ENCODE measurements at regions not wholly inside any gene's neighbourhood (a gene's known extent, or its start where the extent isn't known, plus 50 kb on each side); places are given as distances from the start of the nearest gene placed in this dataset.
A peak's percentile ranks its signal among the peaks of the same experiment; 100 is the strongest.
"Not testable (repeated sequence)": the region's sequence is repeated elsewhere in the genome, so short reads cannot be mapped to it uniquely, and the experiment has no call there.

DNA sequence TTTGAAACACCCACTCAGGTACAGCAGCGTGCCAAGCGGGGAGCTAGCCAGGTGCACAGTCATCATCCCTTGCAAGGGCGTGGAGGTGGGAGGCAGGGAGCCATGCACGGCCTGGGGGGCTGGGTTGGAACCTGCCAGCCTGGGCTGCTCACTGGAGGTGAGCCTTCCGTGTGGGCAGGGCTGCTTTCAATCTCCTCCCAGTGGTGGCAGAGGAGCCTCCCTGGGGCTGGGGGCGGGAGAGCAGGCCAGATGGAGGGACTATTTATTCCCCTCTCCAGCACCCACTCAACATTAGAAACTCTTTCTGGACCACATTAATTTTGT lies 90.3 kb downstream of the KATNIP start:
- 92% methylated on average over 5 of the region's 6 CpGs for WGBS (ENCODE audit: low lambda C conversion rate)
- no peaks in the 10 kb centered on the region for H3K79me2 ChIP-seq (ENCODE audit: insufficient read depth, low read length)
- no peaks in the 10 kb centered on the region for H3K4me1 ChIP-seq (ENCODE audit: insufficient read depth, low read length)
- no peak overlapping the region for H3K4me3 ChIP-seq (replicated peaks in 1 of 3; ENCODE audit: insufficient read depth in 1 of 3, low read depth in 2 of 3, low read length in 3 of 3)
- ATAC-seq (peak; percentile 15; the same call in 1 of the 3 replicates), DNase-seq (ENCODE audit: low spot score) (no peak), FAIRE-seq (no peak)
- H3K27me3 ChIP-seq (ENCODE audit: control insufficient read depth in 1 of 2, insufficient read depth in 2 of 2, low read length in 2 of 2): no peaks in the 10 kb centered on the region
- in situ Hi-C loops (cut with HindIII; ENCODE audit: extremely low pct_ligation_motif_present, low pct_unique_long_range_greater_than_20kb) (no loop called here), intact Hi-C loops (cut with micrococcal nuclease; ENCODE audit: unreplicated experiment) (no loop called here)
- TF ChIP-seq SRSF9 (IDR thresholded peaks at IDR 0.05; ENCODE audit: borderline replicate concordance, insufficient read depth, low read depth, low read length, poor library complexity, severe bottlenecking) (no peak), MED8 (CRISPR knock-in tag; IDR thresholded peaks at IDR 0.05; ENCODE audit: insufficient replicate concordance) (peak; percentile 27)
- TF ChIP-seq, protein P1, sequence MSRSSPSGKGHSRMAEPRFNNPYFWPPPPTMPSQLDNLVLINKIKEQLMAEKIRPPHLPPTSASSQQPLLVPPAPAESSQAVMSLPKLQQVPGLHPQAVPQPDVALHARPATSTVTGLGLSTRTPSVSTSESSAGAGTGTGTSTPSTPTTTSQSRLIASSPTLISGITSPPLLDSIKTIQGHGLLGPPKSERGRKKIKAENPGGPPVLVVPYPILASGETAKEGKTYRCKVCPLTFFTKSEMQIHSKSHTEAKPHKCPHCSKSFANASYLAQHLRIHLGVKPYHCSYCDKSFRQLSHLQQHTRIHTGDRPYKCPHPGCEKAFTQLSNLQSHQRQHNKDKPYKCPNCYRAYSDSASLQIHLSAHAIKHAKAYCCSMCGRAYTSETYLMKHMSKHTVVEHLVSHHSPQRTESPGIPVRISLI (CRISPR knock-in tag; IDR thresholded peaks at IDR 0.05; ENCODE audit: borderline replicate concordance): no peak
- TF ChIP-seq, protein P2, sequence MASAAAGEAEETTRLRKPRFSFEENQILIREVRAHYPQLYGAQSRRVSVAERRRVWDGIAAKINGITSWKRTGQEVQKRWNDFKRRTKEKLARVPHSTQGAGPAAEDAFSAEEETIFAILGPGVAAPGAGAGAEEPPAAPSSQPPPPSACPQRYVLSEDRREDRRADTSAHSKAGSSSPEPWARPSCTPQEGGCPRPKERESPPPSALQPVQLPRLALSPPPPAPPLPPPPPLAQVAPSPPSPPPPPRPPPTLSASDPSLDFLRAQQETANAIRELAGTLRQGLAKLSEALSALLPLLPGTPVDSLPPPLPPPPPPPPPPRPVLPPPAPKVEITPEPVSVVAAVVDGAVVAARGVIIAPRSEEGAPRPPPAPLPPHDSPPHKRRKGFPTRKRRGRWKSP (CRISPR knock-in tag; IDR thresholded peaks at IDR 0.05): no peak
- H3K36me3 ChIP-seq (replicated peaks in 1 of 2; ENCODE audit: control insufficient read depth in 1 of 2, insufficient read depth in 2 of 2, low read length in 2 of 2): no peaks in the 10 kb centered on the region; a peak in 1 of 5 replicates
- POLR2A ChIA-PET: interaction anchor here (1.3 kb wide), 1 partner anchor 90 kb away, joined by 4 read pairs; the partner anchor contains the start of genes GTF3C1 and KATNIP
- H4K20me1 ChIP-seq (ENCODE audit: insufficient read depth, low read length): no peaks in the 10 kb centered on the region
- H3K4me2 ChIP-seq (ENCODE audit: low read depth, low read length): no peak overlapping the region
- no peak overlapping the region for H3K27ac ChIP-seq (ENCODE audit: extremely low read length, insufficient read depth, low read length)
- CTCF ChIA-PET (ENCODE audit: low intra/inter-chr PET ratio, low total read pairs): interaction anchor here (1.2 kb wide), 1 partner anchor 430 kb away, joined by 3 read pairs; no protein-coding TSS in a partner anchor
- H2AFZ ChIP-seq (ENCODE audit: low read length): no peak overlapping the region
- H3K9me3 ChIP-seq (ENCODE audit: low read length): no peaks in the 10 kb centered on the region
- H3K9ac ChIP-seq (ENCODE audit: insufficient read depth, low read depth, low read length): no peak overlapping the region
- no TSS peak for BruUV-seq (replicated peaks)

GRCh38 chr16:27641260-27641659 lies 91.3 kb downstream of the KATNIP start:
- DNase-seq (ENCODE audit: low spot score) (no peak), FAIRE-seq (no peak), ATAC-seq (no peak)
- 97% methylated on average over 9 of the region's 9 CpGs for WGBS (ENCODE audit: low lambda C conversion rate)
- H3K9me3 ChIP-seq (ENCODE audit: low read length): no peaks in the 10 kb centered on the region
- H4K20me1 ChIP-seq (ENCODE audit: insufficient read depth, low read length): no peaks in the 10 kb centered on the region
- TF ChIP-seq ZSCAN5A (CRISPR knock-in tag; IDR thresholded peaks at IDR 0.05; ENCODE audit: borderline replicate concordance): no peak
- no peak for TF ChIP-seq KAT2B (IDR thresholded peaks at IDR 0.05; ENCODE audit: borderline replicate concordance, low read depth, low read length)
- no TSS peak for BruUV-seq (replicated peaks)
- H3K4me2 ChIP-seq (ENCODE audit: low read depth, low read length): no peak overlapping the region
- H3K79me2 ChIP-seq (ENCODE audit: insufficient read depth, low read length): no peaks in the 10 kb centered on the region
- CTCF ChIA-PET (ENCODE audit: low intra/inter-chr PET ratio, low total read pairs): no interaction called here
- H3K36me3 ChIP-seq (replicated peaks in 1 of 2; ENCODE audit: control insufficient read depth in 1 of 2, insufficient read depth in 2 of 2, low read length in 2 of 2): no peaks in the 10 kb centered on the region; a peak in 1 of 5 replicates
- no peak overlapping the region for H3K9ac ChIP-seq (ENCODE audit: insufficient read depth, low read depth, low read length)
- H3K27ac ChIP-seq (ENCODE audit: extremely low read length, insufficient read depth, low read length): no peak overlapping the region
- no peaks in the 10 kb centered on the region for H3K27me3 ChIP-seq (ENCODE audit: control insufficient read depth in 1 of 2, insufficient read depth in 2 of 2, low read length in 2 of 2)
- H3K4me3 ChIP-seq (replicated peaks in 1 of 3; ENCODE audit: insufficient read depth in 1 of 3, low read depth in 2 of 3, low read length in 3 of 3): no peak overlapping the region
- H3K4me1 ChIP-seq (ENCODE audit: insufficient read depth, low read length): no peaks in the 10 kb centered on the region
- intact Hi-C loops (cut with micrococcal nuclease; ENCODE audit: unreplicated experiment): no loop called here
- in situ Hi-C loops (cut with HindIII; ENCODE audit: extremely low pct_ligation_motif_present, low pct_unique_long_range_greater_than_20kb): no loop called here
- no peak overlapping the region for H2AFZ ChIP-seq (ENCODE audit: low read length)
- POLR2A ChIA-PET: no interaction called here

- FAIRE-seq; H4K20me1 ChIP-seq (ENCODE audit: insufficient read depth, low read length); intact Hi-C loops (cut with micrococcal nuclease; ENCODE audit: unreplicated experiment); H3K27me3 ChIP-seq (ENCODE audit: control insufficient read depth in 1 of 2, insufficient read depth in 2 of 2, low read length in 2 of 2); POLR2A ChIA-PET; H3K27ac ChIP-seq (ENCODE audit: extremely low read length, insufficient read depth, low read length); H3K36me3 ChIP-seq (replicated peaks in 1 of 2; ENCODE audit: control insufficient read depth in 1 of 2, insufficient read depth in 2 of 2, low read length in 2 of 2); in situ Hi-C loops (cut with HindIII; ENCODE audit: extremely low pct_ligation_motif_present, low pct_unique_long_range_greater_than_20kb); H3K79me2 ChIP-seq (ENCODE audit: insufficient read depth, low read length); ATAC-seq; H3K9me3 ChIP-seq (ENCODE audit: low read length); H3K4me1 ChIP-seq (ENCODE audit: insufficient read depth, low read length); BruUV-seq (replicated peaks); CTCF ChIA-PET (ENCODE audit: low intra/inter-chr PET ratio, low total read pairs); H3K4me3 ChIP-seq (replicated peaks in 1 of 3; ENCODE audit: insufficient read depth in 1 of 3, low read depth in 2 of 3, low read length in 3 of 3); H3K4me2 ChIP-seq (ENCODE audit: low read depth, low read length); DNase-seq (ENCODE audit: low spot score); H3K9ac ChIP-seq (ENCODE audit: insufficient read depth, low read depth, low read length); H2AFZ ChIP-seq (ENCODE audit: low read length): not testable (repeated sequence)
- 99% methylated on average over 10 of the region's 10 CpGs for WGBS (ENCODE audit: low lambda C conversion rate)
Measured at GRCh38 chr16:27641734-27642415, 91.9 kb downstream of the KATNIP start.

All from HepG2 (cell line).